ENCODE measurements at regions not wholly inside any gene's neighbourhood (a gene's known extent, or its start where the extent isn't known, plus 50 kb on each side); places are given as distances from the start of the nearest gene placed in this dataset.

DNA sequence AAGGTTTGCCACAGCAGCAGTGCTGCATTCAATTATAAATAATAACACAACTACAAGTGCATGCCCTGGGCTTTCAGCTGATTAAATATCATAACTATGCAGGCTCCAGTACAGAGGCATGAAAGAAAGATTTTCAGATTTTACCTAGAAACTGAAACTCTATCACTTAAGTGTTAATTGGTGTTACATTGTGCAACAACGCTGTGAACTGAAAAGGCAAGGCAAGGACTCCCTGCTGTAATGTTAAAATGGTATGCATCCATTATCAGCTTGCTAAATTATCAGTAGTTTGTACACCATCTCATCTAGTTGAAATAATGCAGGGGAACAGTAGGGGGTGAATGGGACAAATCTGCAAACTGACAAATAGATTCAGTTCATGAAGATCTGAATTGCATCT, 976.7 kb upstream of the MANEA start:
- H3K27me3 ChIP-seq (ENCODE audit: control insufficient read depth, insufficient read depth, low read length) = no peaks in the 10 kb centered on the region
- no peaks in the 10 kb centered on the region for H3K79me2 ChIP-seq (ENCODE audit: control insufficient read depth, insufficient read depth, low read length)
- no peaks in the 10 kb centered on the region for H4K20me1 ChIP-seq (ENCODE audit: control insufficient read depth, extremely low read depth, insufficient read depth, low read length)
- H3K9ac ChIP-seq (ENCODE audit: insufficient read depth, low read length) = no peak overlapping the region
- TF ChIP-seq, protein P1, sequence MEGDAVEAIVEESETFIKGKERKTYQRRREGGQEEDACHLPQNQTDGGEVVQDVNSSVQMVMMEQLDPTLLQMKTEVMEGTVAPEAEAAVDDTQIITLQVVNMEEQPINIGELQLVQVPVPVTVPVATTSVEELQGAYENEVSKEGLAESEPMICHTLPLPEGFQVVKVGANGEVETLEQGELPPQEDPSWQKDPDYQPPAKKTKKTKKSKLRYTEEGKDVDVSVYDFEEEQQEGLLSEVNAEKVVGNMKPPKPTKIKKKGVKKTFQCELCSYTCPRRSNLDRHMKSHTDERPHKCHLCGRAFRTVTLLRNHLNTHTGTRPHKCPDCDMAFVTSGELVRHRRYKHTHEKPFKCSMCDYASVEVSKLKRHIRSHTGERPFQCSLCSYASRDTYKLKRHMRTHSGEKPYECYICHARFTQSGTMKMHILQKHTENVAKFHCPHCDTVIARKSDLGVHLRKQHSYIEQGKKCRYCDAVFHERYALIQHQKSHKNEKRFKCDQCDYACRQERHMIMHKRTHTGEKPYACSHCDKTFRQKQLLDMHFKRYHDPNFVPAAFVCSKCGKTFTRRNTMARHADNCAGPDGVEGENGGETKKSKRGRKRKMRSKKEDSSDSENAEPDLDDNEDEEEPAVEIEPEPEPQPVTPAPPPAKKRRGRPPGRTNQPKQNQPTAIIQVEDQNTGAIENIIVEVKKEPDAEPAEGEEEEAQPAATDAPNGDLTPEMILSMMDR (conservative IDR thresholded peaks at IDR 0.05 in 1 of 2, IDR thresholded peaks at IDR 0.05 in 1 of 2; ENCODE audit: low read depth in 1 of 2, low read length in 2 of 2) = no peak
- TF ChIP-seq EZH2 (IDR thresholded peaks at IDR 0.05; ENCODE audit: low read length, missing control alignments) = no peak
- H3K36me3 ChIP-seq (ENCODE audit: control insufficient read depth, insufficient read depth, low read length) = no peaks in the 10 kb centered on the region
- H3K4me2 ChIP-seq (ENCODE audit: extremely low read depth, insufficient read depth, low read length) = no peak overlapping the region
- no peak overlapping the region for H3K27ac ChIP-seq (ENCODE audit: insufficient read depth, low read length)
- H2AFZ ChIP-seq (ENCODE audit: low read length) = no peak overlapping the region
- DNase-seq (ENCODE audit: low read depth in 2 of 2) = no peak
- H3K4me3 ChIP-seq (replicated peaks in 1 of 4; ENCODE audit: control extremely low read depth in 1 of 4, insufficient read depth in 1 of 4, low read depth in 3 of 4, low read length in 4 of 4) = no peak overlapping the region
- no peaks in the 10 kb centered on the region for H3K9me3 ChIP-seq (ENCODE audit: control insufficient read depth, insufficient read depth, low read depth, low read length)
- H3K4me1 ChIP-seq (ENCODE audit: control insufficient read depth, extremely low read depth, insufficient read depth, low read length) = no peaks in the 10 kb centered on the region

- no peak overlapping the region for H2AFZ ChIP-seq (ENCODE audit: low read length)
- no peaks in the 10 kb centered on the region for H3K79me2 ChIP-seq (ENCODE audit: control insufficient read depth, insufficient read depth, low read length)
- H3K36me3 ChIP-seq (ENCODE audit: control insufficient read depth, insufficient read depth, low read length) = no peaks in the 10 kb centered on the region
- no peaks in the 10 kb centered on the region for H3K9me3 ChIP-seq (ENCODE audit: control insufficient read depth, insufficient read depth, low read depth, low read length)
- no peaks in the 10 kb centered on the region for H3K4me1 ChIP-seq (ENCODE audit: control insufficient read depth, extremely low read depth, insufficient read depth, low read length)
- DNase-seq (ENCODE audit: low read depth in 2 of 2) = no peak
- H4K20me1 ChIP-seq (ENCODE audit: control insufficient read depth, extremely low read depth, insufficient read depth, low read length) = no peaks in the 10 kb centered on the region
- no peak overlapping the region for H3K4me2 ChIP-seq (ENCODE audit: extremely low read depth, insufficient read depth, low read length)
- H3K27ac ChIP-seq (ENCODE audit: insufficient read depth, low read length) = no peak overlapping the region
- H3K4me3 ChIP-seq (replicated peaks in 1 of 4; ENCODE audit: control extremely low read depth in 1 of 4, insufficient read depth in 1 of 4, low read depth in 3 of 4, low read length in 4 of 4) = no peak overlapping the region
- no peak overlapping the region for H3K9ac ChIP-seq (ENCODE audit: insufficient read depth, low read length)
- no peaks in the 10 kb centered on the region for H3K27me3 ChIP-seq (ENCODE audit: control insufficient read depth, insufficient read depth, low read length)
- no peak for TF ChIP-seq EZH2 (IDR thresholded peaks at IDR 0.05; ENCODE audit: low read length, missing control alignments)
- TF ChIP-seq, protein P1 (conservative IDR thresholded peaks at IDR 0.05 in 1 of 2, IDR thresholded peaks at IDR 0.05 in 1 of 2; ENCODE audit: low read depth in 1 of 2, low read length in 2 of 2) = no peak
These were observed 979.8 kb upstream of the MANEA start for GRCh38 chr6:94597487-94597886.

- no peak for TF ChIP-seq EZH2 (IDR thresholded peaks at IDR 0.05; ENCODE audit: low read length, missing control alignments)
- TF ChIP-seq, protein P1 (conservative IDR thresholded peaks at IDR 0.05 in 1 of 2, IDR thresholded peaks at IDR 0.05 in 1 of 2; ENCODE audit: low read depth in 1 of 2, low read length in 2 of 2) = no peak
- Histone ChIP-seq H3K4me1 (ENCODE audit: control insufficient read depth, extremely low read depth, insufficient read depth, low read length) (no peaks in the 10 kb centered on the region), H3K79me2 (ENCODE audit: control insufficient read depth, insufficient read depth, low read length) (no peaks in the 10 kb centered on the region), H3K4me2 (ENCODE audit: extremely low read depth, insufficient read depth, low read length) (no peak overlapping the region), H4K20me1 (ENCODE audit: control insufficient read depth, extremely low read depth, insufficient read depth, low read length) (no peaks in the 10 kb centered on the region), H2AFZ (ENCODE audit: low read length) (no peak overlapping the region), H3K27ac (ENCODE audit: insufficient read depth, low read length) (no peak overlapping the region), H3K27me3 (ENCODE audit: control insufficient read depth, insufficient read depth, low read length) (no peaks in the 10 kb centered on the region), H3K9ac (ENCODE audit: insufficient read depth, low read length) (no peak overlapping the region), H3K36me3 (ENCODE audit: control insufficient read depth, insufficient read depth, low read length) (no peaks in the 10 kb centered on the region), H3K9me3 (ENCODE audit: control insufficient read depth, insufficient read depth, low read depth, low read length) (no peaks in the 10 kb centered on the region), H3K4me3 (replicated peaks in 1 of 4; ENCODE audit: control extremely low read depth in 1 of 4, insufficient read depth in 1 of 4, low read depth in 3 of 4, low read length in 4 of 4) (no peak overlapping the region)
- DNase-seq (ENCODE audit: low read depth in 2 of 2) = no peak
These were observed 986.9 kb upstream of the MANEA start for GRCh38 chr6:94590416-94590815.
